HepG2 (cell line): ENCODE measurements at regions not wholly inside any gene's neighbourhood (a gene's known extent, or its start where the extent isn't known, plus 50 kb on each side); places are given as distances from the start of the nearest gene placed in this dataset.

Experiments used
- ATAC-seq: fragments of 200-7000 bp; cut with Tn5 transposase; 3 replicates; pipeline ENCODE4 v1.9.1; 2020; ENCODE audit warnings: mild to moderate bottlenecking, moderate library complexity
- BruUV-seq: library from RNA; stranded (reverse); fragments of 400-500 nt; replicated peaks from 2 replicates; lab custom pipeline; 2021; lab: Mats Ljungman, UMichigan
- CTCF ChIA-PET: fragments of 300-600 bp; formaldehyde crosslinking; extraction: SDS; loops from one replicate; lab custom pipeline; 2021; ENCODE audit warnings: low total read pairs, inconsistent platforms, low intra/inter-chr PET ratio; lab: Yijun Ruan, JAX
- POLR2A ChIA-PET: fragments of 350-600 bp; sonication (Branson Sonifier 250); formaldehyde crosslinking; loops from one replicate; lab custom pipeline; 2020; ENCODE audit warnings: antibody characterized with exemption, inconsistent platforms; lab: Yijun Ruan, JAX
- DNase-seq: peaks from one replicate; pipeline ENCODE4 v3.0.0-alpha.2; 2015; ENCODE audit warnings: low spot score
- FAIRE-seq: peaks from 3 replicates; lab custom pipeline; 2011; peaks lifted over from hg19 to GRCh38; lab: Jason Lieb, UNC
- H2AFZ ChIP-seq: one replicate; pipeline ENCODE4 v1.6.1; 2011; ENCODE audit warnings: low read length, inconsistent platforms
- H3K27ac ChIP-seq: fragments of 300-600 bp; 3 replicates; pipeline ENCODE4 v1.8.0; 2011; ENCODE audit warnings: mixed run types, mild to moderate bottlenecking, mixed read lengths, low read length, inconsistent platforms; ENCODE audit not compliant: insufficient read depth; ENCODE audit errors: extremely low read length
- H3K27me3 ChIP-seq, 2 experiments: fragments of 200-600 bp in 1 of 2; 2 replicates in 1 of 2; 3 replicates in 1 of 2; pipeline versions ENCODE4 v1.6.0 to v1.8.0; 2011; ENCODE audit warnings: low read length in 2 of 2, mild to moderate bottlenecking in 2 of 2, moderate library complexity in 2 of 2, inconsistent platforms in 1 of 2; ENCODE audit not compliant: insufficient read depth in 2 of 2, control insufficient read depth in 1 of 2
- H3K36me3 ChIP-seq, 2 experiments: fragments of 200-600 bp in 1 of 2; replicated peaks in 1 of 2; 2 replicates in 1 of 2; 3 replicates in 1 of 2; pipeline versions ENCODE4 v1.5.1 to v1.8.0; 2011; ENCODE audit warnings: low read length in 2 of 2, inconsistent platforms in 1 of 2; ENCODE audit not compliant: insufficient read depth in 2 of 2, control insufficient read depth in 1 of 2
- H3K4me1 ChIP-seq: 2 replicates; pipeline ENCODE4 v1.5.1; 2012; ENCODE audit warnings: low read length, inconsistent platforms; ENCODE audit not compliant: insufficient read depth
- H3K4me2 ChIP-seq: 2 replicates; pipeline ENCODE4 v1.6.0; 2011; ENCODE audit warnings: low read depth, low read length, inconsistent platforms
- H3K4me3 ChIP-seq, 3 experiments: fragments of 200-600 bp in 1 of 3; sonication (generic), shearing (Covaris generic) in 1 of 3; replicated peaks in 1 of 3; 2 replicates each; pipeline ENCODE4 v1.5.1; 2011 to 2016; ENCODE audit warnings: low read length in 3 of 3, inconsistent platforms in 2 of 3, low read depth in 2 of 3, mild to moderate bottlenecking in 2 of 3, control low read depth in 1 of 3, mixed read lengths in 1 of 3; ENCODE audit not compliant: insufficient read depth in 1 of 3
- H3K79me2 ChIP-seq: one replicate; pipeline ENCODE4 v1.6.1; 2011; ENCODE audit warnings: low read length, inconsistent platforms; ENCODE audit not compliant: insufficient read depth
- H3K9ac ChIP-seq: 2 replicates; pipeline ENCODE4 v1.6.0; 2011; ENCODE audit warnings: mild to moderate bottlenecking, low read depth, low read length, inconsistent platforms; ENCODE audit not compliant: insufficient read depth
- H3K9me3 ChIP-seq: 2 replicates; pipeline ENCODE4 v1.5.1; 2012; ENCODE audit warnings: mild to moderate bottlenecking, low read length
- H4K20me1 ChIP-seq: 2 replicates; pipeline ENCODE4 v1.6.0; 2011; ENCODE audit warnings: inconsistent platforms, mild to moderate bottlenecking, low read length, moderate library complexity; ENCODE audit not compliant: insufficient read depth
- ATRX ChIP-seq: sonication (generic); formaldehyde crosslinking; IDR thresholded peaks from 2 replicates; pipeline ENCODE4 v1.4.0; 2020; ENCODE audit warnings: missing genetic modification reagents, borderline replicate concordance
- CC2D1A ChIP-seq: sonication (generic); formaldehyde crosslinking; IDR thresholded peaks from 2 replicates; pipeline ENCODE4 v1.8.1; 2023; ENCODE audit warnings: mild to moderate bottlenecking, missing genetic modification reagents
- CREM ChIP-seq, 2 experiments: sonication (generic) in 1 of 2; formaldehyde crosslinking in 1 of 2; IDR thresholded peaks; 2 replicates each; pipeline versions ENCODE4 v1.4.0 to v1.6.1; 2016 to 2020; ENCODE audit warnings: antibody characterized with exemption in 1 of 2, mild to moderate bottlenecking in 1 of 2, missing genetic modification reagents in 1 of 2
- CTCF ChIP-seq: sonication (generic); formaldehyde crosslinking; IDR thresholded peaks from 2 replicates; pipeline ENCODE4 v1.5.0; 2020; ENCODE audit warnings: mild to moderate bottlenecking, missing genetic modification reagents, moderate library complexity
- FOXA1 ChIP-seq, 2 experiments: fragments of 450-650 bp in 1 of 2; sonication (generic) in 1 of 2; formaldehyde crosslinking in 1 of 2; IDR thresholded peaks; 2 replicates each; pipeline versions ENCODE4 v1.4.0 to v1.6.1; 2016 to 2020; ENCODE audit warnings: missing genetic modification reagents in 1 of 2
- IRF2 ChIP-seq: IDR thresholded peaks from 2 replicates; pipeline ENCODE4 v1.6.1; 2018; ENCODE audit warnings: missing genetic modification reagents, missing compliant biosample characterization
- JUN ChIP-seq: sonication (generic); formaldehyde crosslinking; IDR thresholded peaks from 2 replicates; pipeline ENCODE4 v1.4.0; 2020; ENCODE audit warnings: mild to moderate bottlenecking, missing genetic modification reagents
- KDM2A ChIP-seq: sonication (generic); formaldehyde crosslinking; IDR thresholded peaks from 2 replicates; pipeline ENCODE4 v1.4.0; 2020; ENCODE audit warnings: low read depth, missing genetic modification reagents, borderline replicate concordance
- KDM6A ChIP-seq: IDR thresholded peaks from 2 replicates; pipeline ENCODE4 v1.6.1; 2016; ENCODE audit warnings: low read depth
- PAX8 ChIP-seq: sonication (generic); formaldehyde crosslinking; IDR thresholded peaks from 2 replicates; pipeline ENCODE4 v1.8.0; 2022; ENCODE audit warnings: mild to moderate bottlenecking, missing genetic modification reagents, borderline replicate concordance
- PBX3 ChIP-seq: sonication (generic); formaldehyde crosslinking; IDR thresholded peaks from 2 replicates; pipeline ENCODE4 v1.8.1; 2023; ENCODE audit warnings: missing genetic modification reagents, inconsistent platforms, borderline replicate concordance
- POLR2A ChIP-seq, 2 experiments: IDR thresholded peaks; 2 replicates each; pipeline ENCODE4 v1.6.1; 2011; ENCODE audit warnings: low read depth in 2 of 2, low read length in 2 of 2, mild to moderate bottlenecking in 1 of 2, moderate library complexity in 1 of 2; ENCODE audit not compliant: insufficient read depth in 1 of 2
- RAD21 ChIP-seq: fragments of 450-650 bp; formaldehyde crosslinking; IDR thresholded peaks from 2 replicates; pipeline ENCODE4 v1.5.0; 2020; ENCODE audit warnings: mild to moderate bottlenecking
- RELA ChIP-seq: sonication (generic); formaldehyde crosslinking; IDR thresholded peaks from 2 replicates; pipeline ENCODE4 v1.4.0; 2020; ENCODE audit warnings: missing genetic modification reagents
- STAG1 ChIP-seq: sonication (generic); formaldehyde crosslinking; IDR thresholded peaks from 2 replicates; pipeline ENCODE4 v1.4.0; 2020; ENCODE audit warnings: missing genetic modification reagents
- ZFY ChIP-seq: sonication (generic); formaldehyde crosslinking; IDR thresholded peaks from 2 replicates; pipeline ENCODE4 v1.4.0; 2020; ENCODE audit warnings: missing genetic modification reagents
- ZNF790 ChIP-seq: sonication (generic); formaldehyde crosslinking; IDR thresholded peaks from 2 replicates; pipeline ENCODE4 v1.8.0; 2022; ENCODE audit warnings: missing genetic modification reagents, mild to moderate bottlenecking, borderline replicate concordance
- ZSCAN21 ChIP-seq: sonication (generic); formaldehyde crosslinking; IDR thresholded peaks from 2 replicates; pipeline ENCODE4 v1.8.0; 2022; ENCODE audit warnings: mild to moderate bottlenecking, missing genetic modification reagents, moderate library complexity, borderline replicate concordance
- WGBS: methylation state at CpG from one replicate; pipeline ENCODE4 v1.1.6; 2017; ENCODE audit warnings: low lambda C conversion rate; 5-methylcytosine and 5-hydroxymethylcytosine counted together
- in situ Hi-C: cut with HindIII; loops from 2 replicates; pipeline ENCODE4 v1.10.0; 2017; ENCODE audit warnings: low pct_unique_long_range_greater_than_20kb; ENCODE audit not compliant: extremely low pct_ligation_motif_present
- intact Hi-C: fragments of 100-400 bp; cut with micrococcal nuclease; formaldehyde crosslinking; loops from one replicate; pipeline ENCODE4 v1.10.0; 2022; ENCODE audit not compliant: unreplicated experiment
- TF ChIP-seq, protein P1 (sequence below): sonication (generic); formaldehyde crosslinking; IDR thresholded peaks from 2 replicates; pipeline ENCODE4 v1.4.0; 2020; ENCODE audit warnings: missing genetic modification reagents, mild to moderate bottlenecking, borderline replicate concordance

DNA sequence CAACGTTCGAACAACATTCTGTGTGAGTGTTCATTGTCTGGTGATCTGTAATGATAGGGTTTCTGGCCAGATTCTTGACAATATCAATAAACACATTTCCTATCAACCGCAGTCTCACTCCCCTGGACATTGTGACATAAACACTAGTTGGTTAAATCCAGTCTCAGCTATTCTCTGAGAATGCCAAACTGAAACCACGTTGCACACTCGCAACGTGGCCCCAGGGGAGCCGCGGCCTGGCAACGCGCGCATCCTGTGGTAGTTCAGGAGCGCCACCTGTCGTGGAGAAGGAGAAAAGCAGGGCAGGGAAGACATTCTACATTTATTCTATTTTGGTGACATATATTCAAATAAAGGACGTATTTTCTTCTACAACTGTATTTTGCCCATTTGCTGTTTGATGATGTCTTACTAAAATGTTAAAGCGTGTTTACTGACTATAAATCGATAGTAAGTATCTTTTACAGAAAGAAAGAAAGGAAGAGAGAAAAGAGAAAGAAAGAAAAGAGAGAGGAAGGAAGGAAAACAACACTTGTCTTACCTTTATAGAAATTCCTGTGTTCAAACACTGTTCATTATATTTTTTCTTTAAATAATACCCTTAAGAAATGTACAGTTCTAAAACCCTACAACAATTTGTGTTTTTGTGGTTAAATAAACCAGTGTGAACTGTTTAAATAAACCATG lies 738.3 kb upstream of the FRG1 start:
- Histone ChIP-seq H4K20me1 (no peaks in the 10 kb centered on the region), H2AFZ (no peak overlapping the region), H3K9me3 (no peaks in the 10 kb centered on the region), H3K36me3 (no peaks in the 10 kb centered on the region), H3K27me3 (0 out of 5 replicates have a peak, but pooled peaks cover 0 to 4% of the 10 kb centered on the region in 2 experiments), H3K4me1 (no peaks in the 10 kb centered on the region), H3K4me3 (no peak overlapping the region), H3K79me2 (no peaks in the 10 kb centered on the region), H3K4me2 (peak overlapping the region; percentile 47), H3K27ac (no peak overlapping the region), H3K9ac (no peak overlapping the region)
- DNase-seq (peak; percentile 9), ATAC-seq (peak; percentile 87), FAIRE-seq (peak; percentile 15)
- intact Hi-C loops: loop anchor here (5.0 kb wide), 2 partner anchors 230 to 420 kb away; no protein-coding TSS in a partner anchor
- POLR2A ChIA-PET: no interaction called here
- CTCF ChIA-PET: interaction anchor here (0.7 to 1.8 kb wide), 3 partner anchors 420 to 1596 kb away, joined by 3 to 12 read pairs (median 7); no protein-coding TSS in a partner anchor
- in situ Hi-C loops: no loop called here
- WGBS: 8% methylated on average over 16 of the region's 16 CpGs
- no TSS peak for BruUV-seq
- peak; percentile 73; the same call in 1 of the 2 replicates for TF ChIP-seq KDM2A
- TF ChIP-seq CC2D1A: no peak
- TF ChIP-seq ATRX (CRISPR knock-in tag): no peak
- TF ChIP-seq PBX3 (CRISPR knock-in tag): no peak
- peak; percentile 88 for TF ChIP-seq CTCF (CRISPR knock-in tag)
- peak; percentile 51; the same call in 1 of the 2 replicates for TF ChIP-seq ZFY (CRISPR knock-in tag)
- TF ChIP-seq POLR2A (IDR thresholded peaks at IDR 0.05; ENCODE audit: insufficient read depth in 1 of 2, low read depth in 2 of 2, low read length in 2 of 2): no peak
- TF ChIP-seq RELA: no peak
- no peak for TF ChIP-seq ZNF790 (CRISPR knock-in tag)
- TF ChIP-seq JUN (CRISPR knock-in tag): no peak
- TF ChIP-seq STAG1 (CRISPR knock-in tag): peak; percentile 84
- no peak for TF ChIP-seq IRF2 (CRISPR knock-in tag)
- TF ChIP-seq KDM6A (CRISPR knock-in tag): no peak
- 0 out of 2 replicates have a peak, but pooled peaks have one; percentile 12 for TF ChIP-seq CREM (IDR thresholded peaks at IDR 0.05)
- no peak for TF ChIP-seq CREM (CRISPR knock-in tag; IDR thresholded peaks at IDR 0.05)
- no peak for TF ChIP-seq FOXA1 (IDR thresholded peaks at IDR 0.05)
- no peak for TF ChIP-seq FOXA1 (CRISPR knock-in tag; IDR thresholded peaks at IDR 0.05)
- TF ChIP-seq RAD21 (CRISPR knock-in tag): peak; percentile 50; the same call in 1 of the 2 replicates
- TF ChIP-seq, protein P1, sequence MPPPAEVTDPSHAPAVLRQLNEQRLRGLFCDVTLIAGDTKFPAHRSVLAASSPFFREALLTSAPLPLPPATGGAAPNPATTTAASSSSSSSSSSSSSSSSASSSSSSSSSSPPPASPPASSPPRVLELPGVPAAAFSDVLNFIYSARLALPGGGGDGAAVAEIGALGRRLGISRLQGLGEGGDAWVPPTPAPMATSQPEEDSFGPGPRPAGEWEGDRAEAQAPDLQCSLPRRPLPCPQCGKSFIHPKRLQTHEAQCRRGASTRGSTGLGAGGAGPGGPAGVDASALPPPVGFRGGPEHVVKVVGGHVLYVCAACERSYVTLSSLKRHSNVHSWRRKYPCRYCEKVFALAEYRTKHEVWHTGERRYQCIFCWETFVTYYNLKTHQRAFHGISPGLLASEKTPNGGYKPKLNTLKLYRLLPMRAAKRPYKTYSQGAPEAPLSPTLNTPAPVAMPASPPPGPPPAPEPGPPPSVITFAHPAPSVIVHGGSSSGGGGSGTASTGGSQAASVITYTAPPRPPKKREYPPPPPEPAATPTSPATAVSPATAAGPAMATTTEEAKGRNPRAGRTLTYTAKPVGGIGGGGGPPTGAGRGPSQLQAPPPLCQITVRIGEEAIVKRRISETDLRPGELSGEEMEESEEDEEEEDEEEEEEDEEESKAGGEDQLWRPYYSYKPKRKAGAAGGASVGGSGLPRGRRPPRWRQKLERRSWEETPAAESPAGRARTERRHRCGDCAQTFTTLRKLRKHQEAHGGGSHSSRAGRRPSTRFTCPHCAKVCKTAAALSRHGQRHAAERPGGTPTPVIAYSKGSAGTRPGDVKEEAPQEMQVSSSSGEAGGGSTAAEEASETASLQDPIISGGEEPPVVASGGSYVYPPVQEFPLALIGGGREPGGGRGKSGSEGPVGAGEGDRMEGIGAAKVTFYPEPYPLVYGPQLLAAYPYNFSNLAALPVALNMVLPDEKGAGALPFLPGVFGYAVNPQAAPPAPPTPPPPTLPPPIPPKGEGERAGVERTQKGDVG: no peak
- no peak for TF ChIP-seq ZSCAN21 (CRISPR knock-in tag)
- TF ChIP-seq PAX8 (CRISPR knock-in tag): no peak
